ENCODE measurements at regions not wholly inside any gene's neighbourhood (a gene's known extent, or its start where the extent isn't known, plus 50 kb on each side); places are given as distances from the start of the nearest gene placed in this dataset.

DNA sequence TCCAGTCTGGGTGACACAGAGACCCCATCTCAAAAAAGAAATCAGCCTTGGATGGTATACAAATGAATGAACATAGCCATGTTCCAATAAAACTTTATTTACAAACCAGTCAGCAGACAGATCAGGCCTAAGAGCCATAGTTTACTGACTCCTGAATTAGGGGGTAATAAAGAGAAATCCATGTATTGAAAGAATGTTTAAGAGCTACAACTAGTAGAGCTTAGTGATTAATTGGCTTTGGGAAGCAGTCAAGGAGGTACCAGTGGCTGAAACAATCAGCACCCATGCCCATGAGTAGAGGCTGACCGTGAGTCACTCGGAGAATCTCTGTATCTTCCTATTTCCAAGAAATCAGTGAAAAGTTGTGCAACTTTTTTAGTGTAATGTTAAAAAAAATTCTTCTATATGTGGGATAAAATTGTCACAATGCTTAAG, 223.6 kb upstream of the RREB1 start:
- CTCF ChIA-PET, result no interaction called here
- DNase-seq (ENCODE audit: low spot score), result no peak
- H3K36me3 ChIP-seq (ENCODE audit: insufficient read depth, low read length, poor library complexity, severe bottlenecking), result no peaks in the 10 kb centered on the region
- TF ChIP-seq EZH2 (IDR thresholded peaks at IDR 0.05; ENCODE audit: borderline replicate concordance, low read depth, low read length, poor library complexity, severe bottlenecking), result no peak
- TF ChIP-seq, protein P1, sequence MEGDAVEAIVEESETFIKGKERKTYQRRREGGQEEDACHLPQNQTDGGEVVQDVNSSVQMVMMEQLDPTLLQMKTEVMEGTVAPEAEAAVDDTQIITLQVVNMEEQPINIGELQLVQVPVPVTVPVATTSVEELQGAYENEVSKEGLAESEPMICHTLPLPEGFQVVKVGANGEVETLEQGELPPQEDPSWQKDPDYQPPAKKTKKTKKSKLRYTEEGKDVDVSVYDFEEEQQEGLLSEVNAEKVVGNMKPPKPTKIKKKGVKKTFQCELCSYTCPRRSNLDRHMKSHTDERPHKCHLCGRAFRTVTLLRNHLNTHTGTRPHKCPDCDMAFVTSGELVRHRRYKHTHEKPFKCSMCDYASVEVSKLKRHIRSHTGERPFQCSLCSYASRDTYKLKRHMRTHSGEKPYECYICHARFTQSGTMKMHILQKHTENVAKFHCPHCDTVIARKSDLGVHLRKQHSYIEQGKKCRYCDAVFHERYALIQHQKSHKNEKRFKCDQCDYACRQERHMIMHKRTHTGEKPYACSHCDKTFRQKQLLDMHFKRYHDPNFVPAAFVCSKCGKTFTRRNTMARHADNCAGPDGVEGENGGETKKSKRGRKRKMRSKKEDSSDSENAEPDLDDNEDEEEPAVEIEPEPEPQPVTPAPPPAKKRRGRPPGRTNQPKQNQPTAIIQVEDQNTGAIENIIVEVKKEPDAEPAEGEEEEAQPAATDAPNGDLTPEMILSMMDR (conservative IDR thresholded peaks at IDR 0.05; ENCODE audit: low read depth, low read length), result no peak
- POLR2A ChIA-PET (ENCODE audit: low non-redundant PET), result no interaction called here
- no peaks in the 10 kb centered on the region for H3K4me1 ChIP-seq (ENCODE audit: insufficient read depth, low read length, poor library complexity, severe bottlenecking)
- H3K27ac ChIP-seq (ENCODE audit: low read depth, low read length, poor library complexity, severe bottlenecking), result no peak overlapping the region
- no peak overlapping the region for H3K4me3 ChIP-seq (ENCODE audit: low read depth, low read length, poor library complexity, severe bottlenecking)
- intact Hi-C loops (cut with micrococcal nuclease; ENCODE audit: unreplicated experiment), result no loop called here
- no TSS peak for BruUV-seq (replicated peaks)
- H3K9me3 ChIP-seq (ENCODE audit: low read depth, low read length, poor library complexity, severe bottlenecking), result no peaks in the 10 kb centered on the region
- H3K27me3 ChIP-seq (replicated peaks; ENCODE audit: insufficient read depth, low read depth, low read length, poor library complexity), result no peaks in the 10 kb centered on the region

DNA sequence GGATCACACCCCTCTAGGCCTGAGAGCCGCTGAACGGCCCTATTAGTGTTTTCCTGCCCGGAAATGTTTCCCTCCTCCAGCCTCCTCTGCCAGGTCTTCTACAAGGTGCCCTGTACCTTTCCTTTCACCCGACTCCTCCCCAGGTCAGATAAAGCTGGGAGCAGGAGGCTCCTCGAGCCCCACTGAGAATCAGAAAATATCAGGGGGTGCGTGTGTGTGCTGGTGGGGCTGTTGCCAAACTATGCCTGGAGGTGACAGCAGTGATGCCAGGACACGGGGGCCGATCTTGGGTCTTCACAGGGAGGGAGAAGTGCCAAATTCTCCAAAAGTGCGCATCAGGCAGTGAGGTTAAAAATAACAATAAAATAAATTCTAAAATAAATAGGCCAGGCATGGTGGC, 222.8 kb upstream of the RREB1 start:
- H3K27ac ChIP-seq (ENCODE audit: low read depth, low read length, poor library complexity, severe bottlenecking), result no peak overlapping the region
- ChIA-PET CTCF (no interaction called here), POLR2A (ENCODE audit: low non-redundant PET) (no interaction called here)
- H3K9me3 ChIP-seq (ENCODE audit: low read depth, low read length, poor library complexity, severe bottlenecking), result no peaks in the 10 kb centered on the region
- no peaks in the 10 kb centered on the region for H3K36me3 ChIP-seq (ENCODE audit: insufficient read depth, low read length, poor library complexity, severe bottlenecking)
- TF ChIP-seq, protein P1 (conservative IDR thresholded peaks at IDR 0.05; ENCODE audit: low read depth, low read length), result no peak
- TF ChIP-seq EZH2 (IDR thresholded peaks at IDR 0.05; ENCODE audit: borderline replicate concordance, low read depth, low read length, poor library complexity, severe bottlenecking), result no peak
- no peak for DNase-seq (ENCODE audit: low spot score)
- no peaks in the 10 kb centered on the region for H3K27me3 ChIP-seq (replicated peaks; ENCODE audit: insufficient read depth, low read depth, low read length, poor library complexity)
- intact Hi-C loops (cut with micrococcal nuclease; ENCODE audit: unreplicated experiment), result no loop called here
- BruUV-seq (replicated peaks), result no TSS peak
- H3K4me3 ChIP-seq (ENCODE audit: low read depth, low read length, poor library complexity, severe bottlenecking), result no peak overlapping the region
- H3K4me1 ChIP-seq (ENCODE audit: insufficient read depth, low read length, poor library complexity, severe bottlenecking), result no peaks in the 10 kb centered on the region

DNA sequence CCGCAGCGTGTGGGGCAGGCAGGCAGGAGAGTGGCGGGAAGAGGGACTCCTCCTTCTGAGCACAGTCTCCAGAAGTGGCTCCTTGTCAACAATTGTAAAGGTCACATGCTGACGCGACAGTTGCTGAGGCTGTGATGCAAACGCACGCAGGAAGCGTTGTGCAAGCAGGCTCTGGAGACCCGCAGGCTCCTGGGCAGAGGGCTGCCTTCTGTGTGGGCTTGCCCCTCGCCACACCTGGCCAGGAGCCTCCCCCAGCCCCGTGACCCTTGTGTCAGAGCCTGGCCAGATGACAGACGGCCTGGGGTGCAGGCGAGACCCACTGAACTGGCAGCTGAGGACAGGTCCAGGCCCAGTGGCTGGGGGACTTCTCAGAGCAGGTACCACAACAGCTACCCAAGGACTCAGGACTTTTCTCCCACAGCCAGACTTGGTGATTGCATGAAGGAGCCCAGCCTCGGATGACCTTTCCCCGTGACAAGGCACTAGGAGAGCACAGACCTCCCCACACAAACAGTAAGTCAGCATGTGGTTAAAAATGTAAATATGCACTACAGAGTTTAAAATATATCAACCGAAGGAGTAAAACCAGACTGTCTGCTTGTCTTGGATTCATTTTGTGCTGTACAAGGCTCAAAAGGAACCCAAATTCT, 222.1 kb upstream of the RREB1 start:
- peak overlapping the region; percentile 5 for H3K27ac ChIP-seq (ENCODE audit: low read depth, low read length, poor library complexity, severe bottlenecking)
- CTCF ChIA-PET, result no interaction called here
- H3K9me3 ChIP-seq (ENCODE audit: low read depth, low read length, poor library complexity, severe bottlenecking), result no peaks in the 10 kb centered on the region
- no peak overlapping the region for H3K4me3 ChIP-seq (ENCODE audit: low read depth, low read length, poor library complexity, severe bottlenecking)
- no peak for DNase-seq (ENCODE audit: low spot score)
- no peak for TF ChIP-seq EZH2 (IDR thresholded peaks at IDR 0.05; ENCODE audit: borderline replicate concordance, low read depth, low read length, poor library complexity, severe bottlenecking)
- TF ChIP-seq, protein P1 (conservative IDR thresholded peaks at IDR 0.05; ENCODE audit: low read depth, low read length), result no peak
- BruUV-seq (replicated peaks), result no TSS peak
- POLR2A ChIA-PET (ENCODE audit: low non-redundant PET), result no interaction called here
- H3K27me3 ChIP-seq (replicated peaks; ENCODE audit: insufficient read depth, low read depth, low read length, poor library complexity), result no peaks in the 10 kb centered on the region
- H3K4me1 ChIP-seq (ENCODE audit: insufficient read depth, low read length, poor library complexity, severe bottlenecking), result no peaks in the 10 kb centered on the region
- no peaks in the 10 kb centered on the region for H3K36me3 ChIP-seq (ENCODE audit: insufficient read depth, low read length, poor library complexity, severe bottlenecking)
- intact Hi-C loops (cut with micrococcal nuclease; ENCODE audit: unreplicated experiment), result no loop called here
